HepG2 (cell line): ENCODE measurements at regions not wholly inside any gene's neighbourhood (a gene's known extent, or its start where the extent isn't known, plus 50 kb on each side); places are given as distances from the start of the nearest gene placed in this dataset.

Experiments
- ARID4A ChIP-seq: sonication (generic); formaldehyde crosslinking; IDR thresholded peaks from 2 replicates; pipeline ENCODE4 v1.5.0; 2020; ENCODE audit warnings: mild to moderate bottlenecking, missing genetic modification reagents, borderline replicate concordance
- ATAD3A ChIP-seq: sonication (generic); formaldehyde crosslinking; IDR thresholded peaks from 2 replicates; pipeline ENCODE4 v1.4.0; 2020; ENCODE audit warnings: missing genetic modification reagents
- CEBPZ ChIP-seq: IDR thresholded peaks from 2 replicates; pipeline ENCODE4 v1.6.1; 2012; ENCODE audit warnings: low read length, improper control_type of control experiment
- CERS6 ChIP-seq: sonication (generic); formaldehyde crosslinking; IDR thresholded peaks from 2 replicates; pipeline ENCODE4 v1.5.0; 2020; ENCODE audit warnings: missing genetic modification reagents
- FOXK2 ChIP-seq: fragments of 450-650 bp; IDR thresholded peaks from 2 replicates; pipeline ENCODE4 v1.6.1; 2016
- HDAC2 ChIP-seq: sonication (generic); formaldehyde crosslinking; IDR thresholded peaks from 2 replicates; pipeline ENCODE4 v1.4.0; 2020; ENCODE audit warnings: missing genetic modification reagents
- HNRNPL ChIP-seq: fragments of 200-400 bp; formaldehyde crosslinking; IDR thresholded peaks from 2 replicates; pipeline ENCODE4 v1.6.1; 2017; ENCODE audit warnings: mild to moderate bottlenecking, low read depth, low read length
- JARID2 ChIP-seq: sonication (generic); formaldehyde crosslinking; IDR thresholded peaks from 2 replicates; pipeline ENCODE4 v1.8.1; 2023; ENCODE audit warnings: missing genetic modification reagents, inconsistent platforms; ENCODE audit not compliant: insufficient replicate concordance
- MBNL3 ChIP-seq: fragments of 250-450 bp; sonication (Bioruptor Pico); conservative IDR thresholded peaks from 2 replicates; pipeline ENCODE4 v1.8.0; 2022; ENCODE audit warnings: mild to moderate bottlenecking, inconsistent platforms
- MXD4 ChIP-seq: IDR thresholded peaks from 2 replicates; pipeline ENCODE4 v1.6.1; 2016; ENCODE audit warnings: mild to moderate bottlenecking, missing biosample characterization, missing genetic modification reagents
- MZF1 ChIP-seq: sonication (generic); formaldehyde crosslinking; IDR thresholded peaks from 2 replicates; pipeline ENCODE4 v1.8.1; 2023; ENCODE audit warnings: mild to moderate bottlenecking, missing genetic modification reagents, borderline replicate concordance
- PCBP2 ChIP-seq: fragments of 200-400 bp; formaldehyde crosslinking; optimal IDR thresholded peaks from 2 replicates; pipeline ENCODE3; 2018; ENCODE audit warnings: low read length, low read depth; ENCODE audit not compliant: poor library complexity, severe bottlenecking
- PLSCR1 ChIP-seq: sonication (generic); formaldehyde crosslinking; IDR thresholded peaks from 2 replicates; pipeline ENCODE4 v1.5.0; 2020; ENCODE audit warnings: missing genetic modification reagents, mild to moderate bottlenecking, borderline replicate concordance
- RBAK ChIP-seq: sonication (generic); formaldehyde crosslinking; IDR thresholded peaks from 2 replicates; pipeline ENCODE4 v1.5.1; 2020; ENCODE audit warnings: mild to moderate bottlenecking, missing genetic modification reagents
- SAFB2 ChIP-seq: sonication (generic); formaldehyde crosslinking; IDR thresholded peaks from 2 replicates; pipeline ENCODE4 v1.5.1; 2020; ENCODE audit warnings: missing genetic modification reagents, low read depth, mild to moderate bottlenecking, borderline replicate concordance
- SKI ChIP-seq: fragments of 450-650 bp; IDR thresholded peaks from one replicate; pipeline ENCODE4 v1.6.1; 2018; ENCODE audit warnings: mild to moderate bottlenecking; ENCODE audit not compliant: partially characterized antibody
- SOX6 ChIP-seq, 2 experiments: fragments of 450-650 bp in 1 of 2; sonication (generic) in 1 of 2; formaldehyde crosslinking in 1 of 2; IDR thresholded peaks; 2 replicates each; pipeline versions ENCODE4 v1.4.0 to v1.6.1; 2017 to 2020; ENCODE audit warnings: antibody characterized with exemption in 1 of 2, mild to moderate bottlenecking in 1 of 2, missing genetic modification reagents in 1 of 2
- SP140L ChIP-seq: sonication (generic); formaldehyde crosslinking; IDR thresholded peaks from 2 replicates; pipeline ENCODE4 v1.4.0; 2020; ENCODE audit warnings: missing genetic modification reagents, borderline replicate concordance
- ZFP36 ChIP-seq: fragments of 150-350 bp; IDR thresholded peaks from 2 replicates; pipeline ENCODE4 v1.6.1; 2018; ENCODE audit warnings: borderline replicate concordance, low read length, low read depth; ENCODE audit not compliant: partially characterized antibody
- ZNF614 ChIP-seq: IDR thresholded peaks from 2 replicates; pipeline ENCODE4 v1.6.1; 2018; ENCODE audit warnings: missing biosample characterization, missing genetic modification reagents, inconsistent platforms, borderline replicate concordance
- ZNF841 ChIP-seq: sonication (generic); formaldehyde crosslinking; IDR thresholded peaks from 2 replicates; pipeline ENCODE4 v1.8.1; 2023; ENCODE audit warnings: missing genetic modification reagents, borderline replicate concordance

- TF ChIP-seq JARID2 (no peak), ATAD3A (CRISPR knock-in tag) (no peak), MXD4 (CRISPR knock-in tag) (no peak), CERS6 (CRISPR knock-in tag) (no peak), FOXK2 (no peak), ZNF841 (CRISPR knock-in tag) (no peak), HNRNPL (no peak), SP140L (no peak), SOX6 (IDR thresholded peaks at IDR 0.05) (no peak), SOX6 (CRISPR knock-in tag; IDR thresholded peaks at IDR 0.05) (no peak), PCBP2 (peak; percentile 25), SAFB2 (no peak), CEBPZ (no peak), MBNL3 (CRISPR knock-in tag) (no peak), SKI (no peak), MZF1 (CRISPR knock-in tag) (no peak), ARID4A (CRISPR knock-in tag) (no peak), ZNF614 (CRISPR knock-in tag) (no peak), ZFP36 (no peak), RBAK (no peak), HDAC2 (no peak), PLSCR1 (CRISPR knock-in tag) (no peak)
Measured at GRCh38 chr10:44857363-44858016, 53.6 kb upstream of the TMEM72 start (continued).
